Endometrial microvascular endothelial cells (primary cell): ENCODE measurements at regions not wholly inside any gene's neighbourhood (a gene's known extent, or its start where the extent isn't known, plus 50 kb on each side); places are given as distances from the start of the nearest gene placed in this dataset.
"Not testable (repeated sequence)": the region's sequence is repeated elsewhere in the genome, so short reads cannot be mapped to it uniquely, and the experiment has no call there.

Experiments
- in situ Hi-C: cut with HindIII; loops from 2 replicates; pipeline ENCODE4 v1.10.0; 2017; ENCODE audit warnings: low sequenced_read_pairs, low pct_unique_long_range_greater_than_20kb; ENCODE audit errors: inconsistent ontology term

DNA sequence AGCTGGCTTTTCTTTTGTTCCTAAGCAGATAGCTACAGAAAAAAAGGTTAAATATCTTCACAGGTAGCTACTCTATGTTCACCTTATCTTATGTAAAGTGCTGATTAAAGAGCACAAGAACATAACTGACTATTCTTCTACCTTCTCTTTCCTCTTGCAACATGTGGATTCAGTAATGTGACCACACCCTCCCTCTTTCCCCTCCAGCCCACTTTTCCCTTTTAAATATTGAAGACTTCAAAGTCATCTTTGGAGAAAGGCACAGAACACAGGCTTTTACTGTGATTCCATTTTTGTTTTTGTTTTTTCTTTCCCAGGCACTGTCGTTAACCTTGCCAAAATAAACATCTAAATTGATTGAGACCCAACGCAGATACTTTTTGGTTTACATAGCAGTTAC is 418.1 kb upstream of the CDH20 start:
- in situ Hi-C loops, result no loop called here

DNA sequence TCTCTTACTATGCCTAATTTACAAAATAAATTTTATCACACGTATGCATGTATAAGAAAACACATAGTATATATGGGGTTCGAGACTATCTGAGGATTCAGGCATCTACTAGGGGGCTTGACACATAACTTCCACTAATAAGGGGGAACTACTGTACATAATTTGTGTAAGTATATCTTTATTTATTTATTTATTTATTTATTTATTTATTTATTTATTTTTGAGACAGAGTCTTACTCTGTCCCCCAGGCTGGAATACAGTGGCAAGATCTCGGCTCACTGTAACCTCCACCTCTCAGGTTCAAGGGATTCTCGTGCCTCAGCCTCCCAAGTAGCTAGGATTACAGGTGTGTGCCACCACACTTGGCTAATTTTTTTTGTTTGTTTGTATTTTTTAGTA is 414.4 kb upstream of the CDH20 start:
- in situ Hi-C loops, result not testable (repeated sequence)

DNA sequence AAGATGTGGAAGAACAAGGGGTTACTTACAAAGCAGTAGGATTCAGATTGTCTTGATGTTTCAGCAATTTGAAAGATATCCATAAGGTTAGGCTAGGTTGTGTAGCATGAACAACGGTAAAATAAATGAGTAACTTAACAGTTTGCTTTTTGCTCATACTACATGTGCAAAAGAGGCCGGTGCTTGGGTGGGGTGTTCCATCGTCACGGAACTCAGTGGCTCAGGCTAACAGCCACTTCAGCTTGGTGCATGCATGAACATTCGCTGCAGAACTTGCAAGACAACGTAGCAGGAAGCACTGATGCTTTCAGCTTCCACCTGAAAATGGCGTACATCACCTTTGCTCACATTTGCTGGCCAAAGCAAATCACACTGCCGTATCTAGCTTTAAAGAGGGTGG is 407.3 kb upstream of the CDH20 start:
- in situ Hi-C loops, result no loop called here

DNA sequence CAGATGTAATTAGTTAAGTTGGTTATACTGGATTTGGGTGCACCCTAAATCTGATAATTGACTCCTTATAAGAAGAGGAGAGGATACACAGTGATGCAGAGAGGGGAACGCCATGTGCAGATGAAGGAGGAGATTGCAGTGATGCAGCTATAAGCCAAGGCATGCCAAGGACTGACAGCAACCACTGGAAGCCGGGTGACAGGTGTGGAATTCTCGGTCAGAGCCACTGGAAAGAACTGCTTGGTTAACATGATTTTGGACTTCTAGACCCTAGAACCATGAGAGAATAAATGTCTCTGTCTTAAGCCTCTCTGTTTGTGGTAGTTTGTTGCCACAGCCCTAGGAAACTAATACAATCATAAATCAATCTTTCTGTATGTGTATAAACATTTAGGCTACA is 403.3 kb upstream of the CDH20 start:
- in situ Hi-C loops, result no loop called here

DNA sequence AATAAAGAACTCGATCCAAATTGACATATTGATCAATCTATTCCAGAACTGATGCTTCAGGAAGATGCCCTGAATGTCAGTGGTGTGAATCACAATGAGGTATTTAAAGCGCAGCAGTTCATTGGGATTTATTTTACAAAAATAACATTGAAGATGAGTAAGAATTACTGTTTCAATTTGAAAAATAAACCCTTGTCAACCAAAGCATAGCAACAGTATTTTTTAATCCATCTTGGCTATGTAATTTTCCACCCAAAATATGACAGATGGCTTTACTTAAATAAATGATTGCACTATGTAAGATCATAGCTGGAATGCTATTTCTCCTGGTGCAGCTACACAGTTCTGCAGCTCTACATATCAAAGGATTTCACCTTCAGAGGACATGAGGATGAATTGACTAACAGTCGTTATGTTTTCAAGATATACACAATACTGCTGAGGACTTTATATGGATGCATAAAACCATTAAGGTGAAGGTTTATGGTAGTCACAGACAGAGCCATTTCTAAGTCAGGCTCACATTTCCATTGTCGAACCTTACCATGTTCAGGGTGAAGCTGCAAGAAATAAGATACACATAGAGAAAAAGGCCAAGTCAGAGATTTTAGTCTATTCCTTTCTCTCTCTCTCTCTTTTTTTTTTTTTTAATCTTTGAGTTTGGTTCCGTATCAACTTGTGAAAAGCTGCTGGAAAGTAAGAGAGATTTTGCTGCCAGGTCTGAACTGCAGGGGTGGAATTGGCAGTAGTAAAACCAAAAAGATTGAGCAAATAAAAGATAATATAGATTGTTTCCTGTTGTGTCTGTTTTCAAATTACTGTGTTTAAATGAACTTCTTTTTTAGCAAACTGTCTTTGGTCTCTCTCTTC is 398.0 kb upstream of the CDH20 start:
- in situ Hi-C loops, result no loop called here

DNA sequence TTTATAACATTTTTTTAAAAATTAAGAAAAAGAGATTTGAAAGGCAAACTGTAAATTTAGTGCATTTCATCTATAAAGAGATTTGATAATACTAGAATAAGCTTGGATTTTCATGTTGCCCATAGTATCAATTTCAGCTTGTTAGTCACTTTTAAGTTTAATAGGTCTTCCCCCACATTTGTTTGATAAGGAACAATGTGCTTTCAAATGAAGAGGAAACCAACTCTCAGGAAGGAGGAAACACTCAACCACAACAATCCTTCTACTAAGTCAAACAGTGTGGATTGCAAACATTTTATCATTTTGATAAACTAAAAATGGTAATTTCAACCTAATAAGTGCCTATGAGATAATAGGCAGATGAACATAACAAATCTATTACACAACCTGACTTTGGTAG is 397.1 kb upstream of the CDH20 start:
- in situ Hi-C loops, result no loop called here

DNA sequence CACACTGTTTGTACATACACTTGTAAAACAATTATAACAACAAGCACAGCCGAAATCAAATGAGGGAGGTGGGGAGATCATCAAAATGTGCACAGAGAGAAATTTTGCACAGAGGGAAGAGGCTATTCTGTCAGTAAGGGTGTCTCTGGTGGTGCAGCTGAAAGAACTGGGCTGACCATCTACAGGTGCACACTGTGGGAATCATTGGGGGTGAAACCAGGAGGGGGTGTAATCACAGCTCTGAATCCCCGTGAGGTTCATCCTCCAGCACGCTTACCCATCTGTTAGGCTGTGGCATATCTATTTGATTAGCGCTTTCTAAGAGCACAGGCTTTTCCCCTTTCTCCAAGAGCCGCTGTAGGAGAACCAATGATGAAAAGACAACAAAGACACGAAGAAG is 389.9 kb upstream of the CDH20 start:
- in situ Hi-C loops, result no loop called here

DNA sequence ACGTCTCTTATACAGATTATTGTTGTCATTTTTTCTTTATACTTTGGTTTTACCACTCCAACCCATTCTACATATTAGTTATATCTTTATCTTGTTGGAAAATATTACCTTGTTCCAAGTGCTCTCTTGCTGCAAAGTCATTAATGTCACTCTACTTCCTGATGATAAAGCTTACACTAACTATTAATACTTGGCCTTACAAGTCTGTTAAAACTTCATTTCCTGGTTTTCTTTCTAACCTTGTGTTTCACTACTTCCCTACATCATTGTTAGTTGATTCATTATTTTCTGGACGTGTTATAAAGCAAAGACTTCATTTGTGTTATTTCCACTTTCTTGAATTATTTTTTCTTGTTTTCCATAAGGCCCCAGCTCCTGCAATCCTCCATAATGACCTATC is 382.6 kb upstream of the CDH20 start:
- in situ Hi-C loops, result no loop called here

DNA sequence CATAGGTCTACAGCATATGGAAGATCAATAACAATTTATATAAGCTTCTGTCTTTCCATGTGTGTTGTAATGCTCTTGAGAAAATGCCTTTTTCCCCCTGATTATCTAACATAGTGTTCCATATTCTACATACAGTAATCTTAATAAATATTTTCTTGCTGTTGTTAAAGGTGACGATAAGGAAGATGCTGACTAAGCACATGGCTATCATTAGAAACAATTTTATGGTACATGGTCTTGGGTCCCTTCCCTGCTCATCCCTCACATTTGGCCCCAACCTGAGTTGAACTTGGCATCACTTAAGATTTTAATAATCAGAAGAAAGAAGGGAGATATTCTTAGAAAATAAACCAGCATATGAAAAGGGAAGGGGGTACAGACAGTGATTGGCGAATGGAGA is 382.1 kb upstream of the CDH20 start:
- in situ Hi-C loops, result no loop called here

DNA sequence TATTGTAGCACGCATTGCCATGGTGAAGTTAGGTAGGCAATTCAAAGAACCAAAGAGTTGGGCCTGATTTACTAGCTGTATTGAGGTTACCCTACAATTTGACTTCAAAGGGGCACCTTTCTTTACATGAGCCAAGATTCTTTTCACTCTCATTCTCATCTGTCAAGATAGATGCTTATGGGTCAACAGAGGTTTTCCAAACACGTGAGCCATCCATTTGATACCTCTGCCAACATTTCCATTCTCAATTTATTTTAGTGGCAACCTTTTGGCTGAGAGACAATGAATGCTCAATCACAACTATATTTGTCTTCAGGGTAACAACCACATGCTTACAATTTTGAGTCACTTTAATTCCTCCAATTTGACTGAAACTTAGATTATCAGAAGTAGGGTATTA is 370.6 kb upstream of the CDH20 start:
- in situ Hi-C loops, result no loop called here

DNA sequence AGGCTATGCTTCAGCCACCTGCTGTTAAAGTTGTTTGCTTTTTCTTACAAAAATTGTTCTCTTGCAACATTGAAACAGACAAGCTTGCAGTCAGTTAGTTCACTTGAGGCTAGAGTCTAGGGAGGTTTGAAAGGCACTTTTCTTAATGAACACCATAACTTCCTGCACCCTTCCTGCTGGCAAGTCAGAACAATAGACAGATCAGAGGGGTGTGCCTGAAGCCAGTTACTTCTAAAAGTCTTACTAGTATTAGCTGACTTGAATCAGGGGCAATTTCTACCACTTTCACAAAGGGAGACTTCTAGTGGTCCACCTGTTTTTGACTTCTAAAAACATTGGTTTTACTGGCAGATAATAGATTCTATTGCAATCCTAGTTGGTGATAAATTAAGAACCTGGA is 367.4 kb upstream of the CDH20 start:
- in situ Hi-C loops, result no loop called here

DNA sequence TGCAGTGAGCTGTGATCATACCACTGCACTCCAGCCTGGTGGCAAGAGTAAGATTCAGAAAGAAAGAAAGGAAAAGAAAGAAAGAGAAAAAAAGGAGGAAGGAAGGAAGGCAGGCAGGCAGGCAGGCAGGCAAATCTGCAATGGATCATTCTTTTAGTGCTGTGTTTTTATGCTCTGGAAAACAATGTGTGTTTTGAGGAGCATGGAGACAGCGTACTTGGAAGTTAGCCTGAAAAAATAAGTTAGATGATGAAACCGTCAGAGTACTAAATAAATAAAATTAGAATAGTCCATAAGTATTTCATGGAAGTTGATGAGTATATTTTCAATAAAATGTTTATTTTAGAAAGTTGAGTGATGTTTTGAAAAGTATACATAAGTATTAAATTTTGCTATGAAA is 366.4 kb upstream of the CDH20 start:
- in situ Hi-C loops, result no loop called here

DNA sequence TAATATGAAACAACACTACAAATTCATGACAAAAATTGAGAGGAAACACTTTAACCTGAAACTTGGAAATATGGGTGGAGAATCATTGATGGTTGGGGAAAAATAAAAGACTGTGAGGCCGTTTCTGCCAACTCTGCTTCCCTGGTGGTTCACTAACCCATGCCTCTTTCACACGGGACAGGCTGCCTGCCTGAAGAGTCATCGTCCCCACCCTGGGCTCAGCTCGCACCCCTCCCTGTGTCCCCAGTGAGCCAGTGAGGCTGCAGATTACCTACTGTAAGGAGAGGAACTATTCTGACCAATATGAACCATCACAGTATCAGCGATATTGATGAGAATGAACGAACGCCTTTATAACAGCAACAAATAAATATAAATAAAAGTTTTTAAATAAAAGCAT is 357.8 kb upstream of the CDH20 start:
- in situ Hi-C loops, result no loop called here

DNA sequence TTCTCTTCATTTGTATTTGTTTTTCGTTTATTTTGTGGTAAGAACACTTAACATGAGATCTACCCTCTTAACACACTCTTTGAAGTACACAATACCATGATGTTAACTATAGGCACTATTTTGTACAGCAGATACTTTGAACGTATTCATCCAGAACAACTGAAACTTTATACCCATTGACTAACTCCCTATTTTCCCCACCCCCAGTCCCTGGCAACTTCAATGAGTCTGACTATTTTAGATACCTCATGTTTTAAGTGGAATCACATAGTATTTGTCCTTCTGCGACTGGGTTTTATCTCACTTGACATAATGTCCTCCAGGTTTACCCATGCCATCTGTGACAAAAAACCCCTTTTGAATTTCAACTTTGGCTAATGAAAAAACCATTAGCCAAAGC is 356.3 kb upstream of the CDH20 start:
- in situ Hi-C loops, result no loop called here

DNA sequence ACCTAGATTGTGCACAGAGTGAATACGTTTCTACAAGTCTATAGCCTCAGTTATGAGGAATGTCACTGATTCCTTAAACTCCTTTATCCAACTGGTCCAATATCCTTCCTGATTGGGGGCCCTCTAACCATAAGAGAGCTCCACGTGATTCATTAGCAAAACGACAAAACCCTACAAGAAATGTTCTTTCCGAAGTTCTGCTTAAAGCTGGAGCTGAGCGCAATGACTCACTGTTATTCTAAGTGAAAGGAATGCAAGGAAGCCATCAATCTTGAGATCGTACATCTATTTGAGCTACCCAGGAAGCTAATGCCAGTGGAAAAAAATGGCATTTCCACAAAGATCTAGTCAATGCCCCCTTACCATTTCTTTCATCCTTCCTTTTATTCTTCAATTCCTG is 354.9 kb upstream of the CDH20 start:
- in situ Hi-C loops, result no loop called here

DNA sequence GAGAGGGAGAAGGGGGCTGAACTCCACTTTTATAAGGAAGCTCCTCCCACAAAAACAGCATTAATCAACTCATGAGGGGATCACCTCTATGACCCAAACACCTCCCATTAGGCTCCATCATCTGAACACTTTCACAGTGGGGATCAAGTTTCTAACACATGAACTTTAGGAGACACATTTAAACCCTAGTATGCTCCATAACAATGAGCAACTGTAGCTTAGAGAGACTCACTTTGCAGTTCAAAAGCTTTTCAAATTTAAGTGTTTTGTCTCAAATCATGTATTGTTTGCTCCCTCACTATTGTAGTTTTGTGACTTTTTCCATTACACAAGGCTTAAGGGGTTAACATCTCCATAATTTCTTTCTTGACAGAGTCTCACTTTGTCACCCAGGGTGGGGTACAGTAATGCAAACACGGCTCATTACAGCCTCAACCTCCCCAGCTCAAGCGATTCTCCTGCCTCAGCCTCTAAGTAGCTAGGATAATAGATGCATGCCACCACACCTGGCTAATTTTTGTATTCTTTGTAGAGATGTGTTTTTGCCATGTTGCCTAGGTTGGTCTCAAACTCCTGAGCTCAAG is 352.7 kb upstream of the CDH20 start:
- in situ Hi-C loops, result no loop called here

DNA sequence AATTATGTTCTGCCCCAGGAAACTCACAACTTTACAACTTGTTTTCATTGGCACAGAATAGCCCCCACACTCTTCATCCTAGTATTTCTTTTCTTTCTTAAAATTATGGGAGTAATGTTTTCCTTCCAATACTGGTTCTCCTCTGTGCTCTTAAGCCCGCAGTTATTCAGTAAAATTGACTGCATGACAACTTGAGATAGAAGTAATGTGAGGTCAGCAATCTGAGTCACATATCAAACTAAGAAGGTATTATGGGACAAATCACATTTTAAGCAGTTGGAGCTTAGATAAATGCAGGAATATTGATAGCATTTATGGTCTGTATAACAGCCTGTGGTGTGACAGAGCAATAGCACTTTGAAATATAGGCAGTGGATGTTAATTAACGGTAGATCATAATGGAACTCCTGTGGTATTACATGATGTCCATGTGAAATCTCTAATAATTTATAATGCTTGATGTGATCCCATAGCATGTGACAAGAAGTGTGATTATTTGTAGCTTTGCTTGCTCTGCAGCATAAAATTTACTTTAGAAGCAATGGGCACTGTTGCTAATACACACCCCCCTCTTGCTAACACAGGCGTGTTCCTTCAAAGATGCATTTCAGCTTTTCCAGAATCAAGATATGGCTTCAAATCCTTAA is 351.4 kb upstream of the CDH20 start:
- in situ Hi-C loops, result no loop called here

DNA sequence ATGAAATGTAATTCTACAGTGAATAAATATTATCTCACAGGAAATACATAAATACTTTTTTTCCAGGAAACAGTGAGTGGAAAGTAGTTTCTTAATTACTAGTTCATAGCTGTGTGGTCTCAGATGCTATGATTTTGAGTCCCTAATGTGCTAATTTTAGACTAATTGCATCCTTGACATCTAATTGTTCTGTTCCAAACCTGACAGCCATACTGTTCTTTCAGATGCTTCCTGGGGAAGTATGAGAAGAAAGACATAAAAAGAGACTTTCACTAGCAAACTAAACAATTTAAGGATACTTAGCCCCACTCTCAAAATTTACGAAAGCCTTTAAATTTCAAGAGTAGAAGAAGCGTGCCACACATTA is 350.9 kb upstream of the CDH20 start:
- in situ Hi-C loops, result no loop called here

DNA sequence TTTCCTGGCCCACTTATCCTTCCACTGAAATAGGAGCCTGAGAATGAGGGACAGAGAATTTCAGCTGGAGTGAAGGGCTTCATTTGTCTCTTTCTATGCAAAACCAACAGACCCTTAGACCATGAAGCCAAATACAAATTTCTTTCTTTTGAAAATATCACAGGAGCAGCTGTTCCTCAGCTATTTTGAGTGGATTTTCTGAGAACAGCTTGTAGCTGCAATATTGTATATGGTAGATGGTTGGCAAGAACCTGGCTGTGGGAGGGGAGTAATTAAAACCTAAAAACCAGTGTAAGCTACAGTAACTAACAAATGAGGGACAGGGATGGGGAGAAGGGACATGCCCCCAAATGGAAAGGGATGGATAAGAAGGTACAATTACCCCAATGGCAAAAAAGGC is 350.3 kb upstream of the CDH20 start:
- in situ Hi-C loops, result no loop called here

DNA sequence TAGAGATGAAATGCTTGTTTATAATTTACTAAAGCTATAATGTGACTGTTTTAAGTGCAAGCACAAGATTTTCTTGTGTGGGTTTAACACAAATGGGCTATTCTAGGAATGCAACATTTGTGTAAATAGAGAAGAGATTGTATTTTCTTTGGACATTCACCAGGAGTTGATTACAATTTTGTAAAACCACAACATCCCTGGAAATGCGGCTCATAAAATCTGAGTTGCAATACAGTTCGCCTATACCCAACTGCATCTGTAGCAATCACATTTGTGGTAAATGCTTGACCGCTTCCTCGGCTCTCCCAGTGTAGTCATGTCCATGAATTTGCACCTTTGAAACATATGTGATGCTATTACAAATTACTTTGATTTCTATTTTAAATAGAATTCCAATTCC is 348.7 kb upstream of the CDH20 start:
- in situ Hi-C loops, result no loop called here
